Trophoblast cell (in vitro differentiated cells and primary cell): ENCODE measurements at regions not wholly inside any gene's neighbourhood (a gene's known extent, or its start where the extent isn't known, plus 50 kb on each side); places are given as distances from the start of the nearest gene placed in this dataset.
"Not testable (repeated sequence)": the region's sequence is repeated elsewhere in the genome, so short reads cannot be mapped to it uniquely, and the experiment has no call there.

ENCODE experiments used
- DNase-seq, 2 donors: peaks; one replicate each; pipeline ENCODE4 v3.0.0-alpha.2; 2016
- H2AFZ ChIP-seq: 2 replicates; pipeline ENCODE4 v1.6.1; 2013; ENCODE audit warnings: low read length, moderate library complexity, mild to moderate bottlenecking; ENCODE audit not compliant: insufficient read depth, poor library complexity
- H2AK5ac ChIP-seq: 2 replicates; pipeline ENCODE4 v1.6.1; 2013; ENCODE audit warnings: mild to moderate bottlenecking, low read length
- H2BK120ac ChIP-seq: 2 replicates; pipeline ENCODE4 v1.6.1; 2013; ENCODE audit warnings: low read length, mild to moderate bottlenecking, moderate library complexity; ENCODE audit not compliant: insufficient read depth, poor library complexity
- H2BK12ac ChIP-seq: 2 replicates; pipeline ENCODE4 v1.6.1; 2013; ENCODE audit warnings: mild to moderate bottlenecking, low read length, moderate library complexity
- H2BK5ac ChIP-seq: 2 replicates; pipeline ENCODE4 v1.6.1; 2013; ENCODE audit warnings: low read length, low read depth, moderate library complexity, mild to moderate bottlenecking; ENCODE audit not compliant: poor library complexity
- H3K14ac ChIP-seq: 2 replicates; pipeline ENCODE4 v1.6.1; 2013; ENCODE audit warnings: mild to moderate bottlenecking, low read length
- H3K18ac ChIP-seq: 2 replicates; pipeline ENCODE4 v1.6.1; 2013; ENCODE audit warnings: mild to moderate bottlenecking, low read length
- H3K23ac ChIP-seq: 2 replicates; pipeline ENCODE4 v1.6.1; 2013; ENCODE audit warnings: low read length
- H3K27ac ChIP-seq: 2 replicates; pipeline ENCODE4 v1.5.1; 2013; ENCODE audit warnings: low read depth, mild to moderate bottlenecking, inconsistent platforms, low read length, moderate library complexity
- H3K27me3 ChIP-seq: 2 replicates; pipeline ENCODE4 v1.6.1; 2013; ENCODE audit warnings: inconsistent platforms, mild to moderate bottlenecking, low read length, moderate library complexity; ENCODE audit not compliant: insufficient read depth
- H3K36me3 ChIP-seq, 2 experiments: 1 replicate in 1 of 2; 2 replicates in 1 of 2; pipeline ENCODE4 v1.6.1; 2013; ENCODE audit warnings: low read length in 2 of 2, mild to moderate bottlenecking in 2 of 2, moderate library complexity in 1 of 2; ENCODE audit not compliant: insufficient read depth in 2 of 2, control insufficient read depth in 1 of 2
- H3K4ac ChIP-seq: 2 replicates; pipeline ENCODE4 v1.6.1; 2013; ENCODE audit warnings: low read depth, mild to moderate bottlenecking, low read length, moderate library complexity
- H3K4me1 ChIP-seq, 2 experiments: 1 replicate in 1 of 2; 2 replicates in 1 of 2; pipeline ENCODE4 v1.6.1; 2013; ENCODE audit warnings: low read length in 2 of 2, mild to moderate bottlenecking in 2 of 2, moderate library complexity in 1 of 2; ENCODE audit not compliant: insufficient read depth in 2 of 2, control insufficient read depth in 1 of 2
- H3K4me2 ChIP-seq: 2 replicates; pipeline ENCODE4 v1.6.1; 2013; ENCODE audit warnings: inconsistent platforms, mild to moderate bottlenecking, low read length, moderate library complexity
- H3K4me3 ChIP-seq: 2 replicates; pipeline ENCODE4 v1.5.1; 2013; ENCODE audit warnings: mild to moderate bottlenecking, low read depth, low read length, inconsistent platforms
- H3K79me1 ChIP-seq: one replicate; pipeline ENCODE4 v1.6.1; 2013; ENCODE audit warnings: low read length
- H3K79me2 ChIP-seq: 2 replicates; pipeline ENCODE4 v1.6.1; 2013; ENCODE audit warnings: low read length, mild to moderate bottlenecking; ENCODE audit not compliant: control insufficient read depth, insufficient read depth, poor library complexity
- H3K9ac ChIP-seq: 2 replicates; pipeline ENCODE4 v1.6.1; 2013; ENCODE audit warnings: mild to moderate bottlenecking, low read length
- H3K9me3 ChIP-seq: 2 replicates; pipeline ENCODE4 v1.6.1; 2013; ENCODE audit warnings: low read depth, mild to moderate bottlenecking, control low read depth, inconsistent platforms, low read length; ENCODE audit not compliant: insufficient read depth
- H4K12ac ChIP-seq: 2 replicates; pipeline ENCODE4 v1.6.1; 2013; ENCODE audit warnings: low read depth, mild to moderate bottlenecking, low read length, moderate library complexity
- H4K8ac ChIP-seq: 2 replicates; pipeline ENCODE4 v1.6.1; 2013; ENCODE audit warnings: low read depth, mild to moderate bottlenecking, low read length, moderate library complexity
- H4K91ac ChIP-seq: one replicate; pipeline ENCODE4 v1.6.1; 2013; ENCODE audit warnings: low read depth, mild to moderate bottlenecking, low read length, moderate library complexity
- WGBS: extraction: QIAGEN DNeasy Blood & Tissue Kit; methylation state at CpG from one replicate; pipeline ENCODE4 v1.1.7; 2013; ENCODE audit warnings: missing lambda C conversion rate; ENCODE audit not compliant: insufficient read length, insufficient coverage; ENCODE audit errors: extremely low coverage; 5-methylcytosine and 5-hydroxymethylcytosine counted together

- H3K14ac ChIP-seq = not testable (repeated sequence)
Measured at GRCh38 chr12:130004310-130004877, 100.6 kb upstream of the TMEM132D start.

GRCh38 chr12:130007771-130008170, 103.9 kb upstream of the TMEM132D start:
- Histone ChIP-seq H3K36me3 (no peaks in the 10 kb centered on the region), H3K27me3 (no peaks in the 10 kb centered on the region), H3K9ac (no peak overlapping the region), H2BK5ac (no peak overlapping the region), H4K91ac (no peak overlapping the region), H3K18ac (no peak overlapping the region), H3K4me3 (no peak overlapping the region), H2AK5ac (no peak overlapping the region), H4K12ac (no peak overlapping the region), H3K4ac (no peak overlapping the region), H3K79me1 (no peaks in the 10 kb centered on the region), H2BK120ac (no peak overlapping the region), H3K23ac (no peak overlapping the region), H3K4me1 (no peaks in the 10 kb centered on the region), H3K4me2 (no peak overlapping the region), H4K8ac (no peak overlapping the region), H3K27ac (no peak overlapping the region), H3K79me2 (no peaks in the 10 kb centered on the region), H2AFZ (no peak overlapping the region), H3K14ac (no peak overlapping the region), H3K9me3 (peaks cover 2% of the 10 kb centered on the region), H2BK12ac (no peak overlapping the region)
- no CpG with 5 or more reads among the region's 15 CpGs for WGBS
- no peak for DNase-seq

More at GRCh38 chr12:130004310-130004877, 100.6 kb upstream of the TMEM132D start:
- H2AK5ac ChIP-seq, H3K9me3 ChIP-seq, H3K27me3 ChIP-seq, H3K18ac ChIP-seq, H3K23ac ChIP-seq, H2BK120ac ChIP-seq, H3K36me3 ChIP-seq, H3K9ac ChIP-seq, H3K4me3 ChIP-seq, H3K4me2 ChIP-seq, H3K79me2 ChIP-seq, H4K8ac ChIP-seq, H2BK12ac ChIP-seq, DNase-seq, H2BK5ac ChIP-seq, H4K12ac ChIP-seq, H3K27ac ChIP-seq, H2AFZ ChIP-seq, H3K4ac ChIP-seq, H4K91ac ChIP-seq, H3K4me1 ChIP-seq, H3K79me1 ChIP-seq: not testable (repeated sequence)
- no CpG with 5 or more reads among the region's 4 CpGs for WGBS

GRCh38 chr12:130008241-130008640, 104.4 kb upstream of the TMEM132D start:
- DNase-seq = no peak
- no peak overlapping the region for H3K23ac ChIP-seq
- no peak overlapping the region for H2AK5ac ChIP-seq
- no peak overlapping the region for H3K27ac ChIP-seq
- no peak overlapping the region for H2BK12ac ChIP-seq
- H2BK120ac ChIP-seq = no peak overlapping the region
- no peak overlapping the region for H3K4me2 ChIP-seq
- H3K9ac ChIP-seq = no peak overlapping the region
- no peaks in the 10 kb centered on the region for H3K79me2 ChIP-seq
- H3K4me1 ChIP-seq = no peaks in the 10 kb centered on the region
- H3K9me3 ChIP-seq = peaks cover 2% of the 10 kb centered on the region
- no peaks in the 10 kb centered on the region for H3K36me3 ChIP-seq
- H4K12ac ChIP-seq = no peak overlapping the region
- no CpG with 5 or more reads among the region's 10 CpGs for whole genome bisulfite sequencing
- H3K4ac ChIP-seq = no peak overlapping the region
- no peak overlapping the region for H3K4me3 ChIP-seq
- H3K18ac ChIP-seq = no peak overlapping the region
- no peak overlapping the region for H3K14ac ChIP-seq
- no peaks in the 10 kb centered on the region for H3K79me1 ChIP-seq
- no peak overlapping the region for H4K8ac ChIP-seq
- H2AFZ ChIP-seq = no peak overlapping the region
- no peak overlapping the region for H2BK5ac ChIP-seq
- no peaks in the 10 kb centered on the region for H3K27me3 ChIP-seq
- H4K91ac ChIP-seq = no peak overlapping the region

- Histone ChIP-seq H3K79me2 (no peaks in the 10 kb centered on the region), H3K4me1 (no peaks in the 10 kb centered on the region), H3K36me3 (no peaks in the 10 kb centered on the region), H3K27ac (no peak overlapping the region), H4K8ac (no peak overlapping the region), H2BK12ac (no peak overlapping the region), H2BK5ac (no peak overlapping the region), H2BK120ac (no peak overlapping the region), H3K4ac (no peak overlapping the region), H4K12ac (no peak overlapping the region), H3K23ac (no peak overlapping the region), H2AK5ac (no peak overlapping the region), H3K9me3 (peaks cover 2% of the 10 kb centered on the region), H3K4me3 (no peak overlapping the region), H3K9ac (no peak overlapping the region), H2AFZ (no peak overlapping the region), H3K4me2 (no peak overlapping the region), H3K27me3 (no peaks in the 10 kb centered on the region), H3K14ac (no peak overlapping the region), H3K18ac (no peak overlapping the region), H4K91ac (no peak overlapping the region), H3K79me1 (no peaks in the 10 kb centered on the region)
- DNase-seq = no peak
- no CpG with 5 or more reads among the region's 16 CpGs for WGBS
Measured at GRCh38 chr12:130009961-130010360, 106.1 kb upstream of the TMEM132D start.
